Sigmoid colon (tissue), 6 donors: ENCODE measurements at regions not wholly inside any gene's neighbourhood (a gene's known extent, or its start where the extent isn't known, plus 50 kb on each side); places are given as distances from the start of the nearest gene placed in this dataset.

ENCODE experiments used
- DNase-seq: peaks from one replicate; pipeline ENCODE4 v3.0.0-alpha.2; 2019
- H3K27ac ChIP-seq, 4 donors: fragments of 200-600 bp; sonication (generic); one replicate each; pipeline ENCODE4 v1.5.1; 2016 to 2019; ENCODE audit warnings: mild to moderate bottlenecking in 1 of 4
- H3K27me3 ChIP-seq, 3 donors: fragments of 200-600 bp; sonication (generic); one replicate each; pipeline ENCODE4 v1.5.1; 2019; ENCODE audit warnings: mild to moderate bottlenecking in 1 of 3
- H3K36me3 ChIP-seq, 4 donors: fragments of 200-600 bp; sonication (generic); one replicate each; pipeline ENCODE4 v1.5.1; 2016 to 2019
- H3K4me1 ChIP-seq, 4 donors: fragments of 200-600 bp; sonication (generic); one replicate each; pipeline ENCODE4 v1.5.1; 2017 to 2019
- H3K4me3 ChIP-seq, 4 donors: fragments of 200-600 bp; sonication (generic); one replicate each; pipeline ENCODE4 v1.5.1; 2017 to 2019; ENCODE audit warnings: mild to moderate bottlenecking in 2 of 4, moderate library complexity in 1 of 4
- H3K9me3 ChIP-seq, 4 donors: fragments of 200-600 bp in 3 of 4; sonication (generic) in 3 of 4; one replicate each; pipeline versions ENCODE4 v1.5.1 to v1.6.1; 2013 to 2019
- EP300 ChIP-seq, 4 donors: sonication (generic); formaldehyde crosslinking; IDR thresholded peaks; one replicate each; pipeline ENCODE4 v1.6.1; 2017; ENCODE audit warnings: antibody characterized with exemption in 4 of 4
- POLR2A ChIP-seq, 2 donors: fragments of 450-650 bp; IDR thresholded peaks; one replicate each; pipeline ENCODE4 v1.6.1; 2016; ENCODE audit warnings: antibody characterized with exemption in 2 of 2, mild to moderate bottlenecking in 2 of 2, moderate library complexity in 2 of 2
- POLR2AphosphoS5 ChIP-seq, 4 donors: sonication (generic); formaldehyde crosslinking; IDR thresholded peaks; one replicate each; pipeline ENCODE4 v1.6.1; 2017; ENCODE audit warnings: antibody characterized with exemption in 4 of 4
- WGBS, 2 donors: extraction: QIAGEN DNeasy Blood & Tissue Kit; methylation state at CpG; one replicate each; pipeline ENCODE4 v1.1.7; 2013; 5-methylcytosine and 5-hydroxymethylcytosine counted together
- intact Hi-C: fragments of 100-400 bp; cut with DNase I; formaldehyde crosslinking; loops from one replicate; pipeline ENCODE4 v1.15.1; 2023
- TF ChIP-seq, protein P1 (sequence below), 4 experiments: fragments of 450-650 bp in 3 of 4; fragments of 200-600 bp in 1 of 4; IDR thresholded peaks; one replicate each; pipeline ENCODE4 v1.5.1; 2016 to 2019; ENCODE audit warnings: antibody characterized with exemption in 4 of 4, mild to moderate bottlenecking in 3 of 4, moderate library complexity in 2 of 4
- donor health status: healthy with polysubstance abuse.
- donor health status: healthy.

GRCh38 chr17:6343191-6343590 lies 91.7 kb downstream of the AIPL1 start:
- Histone ChIP-seq H3K36me3 (no peaks in the 10 kb centered on the region), H3K9me3 (no peaks in the 10 kb centered on the region), H3K27ac (no peak overlapping the region), H3K4me1 (no peaks in the 10 kb centered on the region), H3K27me3 (no peaks in the 10 kb centered on the region), H3K4me3 (no peak overlapping the region)
- DNase-seq = no peak
- WGBS, 2 donors = 88% methylated on average over 5 of the region's 5 CpGs
- intact Hi-C loops = no loop called here
- no peak for TF ChIP-seq POLR2A (IDR thresholded peaks at IDR 0.05)
- TF ChIP-seq POLR2AphosphoS5 (IDR thresholded peaks at IDR 0.05) = no peak
- TF ChIP-seq EP300 (IDR thresholded peaks at IDR 0.05) = no peak
- TF ChIP-seq, protein P1, sequence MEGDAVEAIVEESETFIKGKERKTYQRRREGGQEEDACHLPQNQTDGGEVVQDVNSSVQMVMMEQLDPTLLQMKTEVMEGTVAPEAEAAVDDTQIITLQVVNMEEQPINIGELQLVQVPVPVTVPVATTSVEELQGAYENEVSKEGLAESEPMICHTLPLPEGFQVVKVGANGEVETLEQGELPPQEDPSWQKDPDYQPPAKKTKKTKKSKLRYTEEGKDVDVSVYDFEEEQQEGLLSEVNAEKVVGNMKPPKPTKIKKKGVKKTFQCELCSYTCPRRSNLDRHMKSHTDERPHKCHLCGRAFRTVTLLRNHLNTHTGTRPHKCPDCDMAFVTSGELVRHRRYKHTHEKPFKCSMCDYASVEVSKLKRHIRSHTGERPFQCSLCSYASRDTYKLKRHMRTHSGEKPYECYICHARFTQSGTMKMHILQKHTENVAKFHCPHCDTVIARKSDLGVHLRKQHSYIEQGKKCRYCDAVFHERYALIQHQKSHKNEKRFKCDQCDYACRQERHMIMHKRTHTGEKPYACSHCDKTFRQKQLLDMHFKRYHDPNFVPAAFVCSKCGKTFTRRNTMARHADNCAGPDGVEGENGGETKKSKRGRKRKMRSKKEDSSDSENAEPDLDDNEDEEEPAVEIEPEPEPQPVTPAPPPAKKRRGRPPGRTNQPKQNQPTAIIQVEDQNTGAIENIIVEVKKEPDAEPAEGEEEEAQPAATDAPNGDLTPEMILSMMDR (IDR thresholded peaks at IDR 0.05) = no peak

GRCh38 chr17:6340708-6341107 lies 94.2 kb downstream of the AIPL1 start:
- TF ChIP-seq EP300 (IDR thresholded peaks at IDR 0.05) (no peak), POLR2AphosphoS5 (IDR thresholded peaks at IDR 0.05) (no peak), POLR2A (IDR thresholded peaks at IDR 0.05) (no peak)
- TF ChIP-seq, protein P1 (IDR thresholded peaks at IDR 0.05) = no peak
- intact Hi-C loops = no loop called here
- H3K9me3 ChIP-seq = no peaks in the 10 kb centered on the region
- H3K27ac ChIP-seq = no peak overlapping the region
- H3K27me3 ChIP-seq = no peaks in the 10 kb centered on the region
- H3K4me3 ChIP-seq = no peak overlapping the region
- WGBS, 2 donors = 79 to 83% methylated on average over 7 of the region's 7 CpGs
- no peaks in the 10 kb centered on the region for H3K4me1 ChIP-seq
- no peaks in the 10 kb centered on the region for H3K36me3 ChIP-seq
- no peak for DNase-seq

DNA sequence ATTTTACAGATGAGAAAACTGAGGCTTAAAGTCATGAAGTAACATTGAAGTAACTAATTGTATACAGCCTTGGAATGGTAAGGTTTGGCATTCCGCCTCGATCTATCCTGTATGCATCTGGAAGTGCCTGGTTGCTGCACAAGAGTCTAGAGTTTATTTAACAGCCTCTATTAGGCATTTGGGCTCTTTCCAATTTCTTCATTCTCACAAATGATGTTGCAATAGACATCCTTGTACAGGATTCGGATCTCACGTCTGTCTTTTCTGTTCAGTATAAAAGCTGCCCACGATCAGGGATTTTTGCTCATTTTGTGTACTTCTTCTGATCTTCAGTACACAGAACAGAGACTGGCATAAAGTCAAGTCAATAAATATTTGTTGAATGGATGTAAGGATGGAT lies 100.5 kb downstream of the AIPL1 start:
- H3K4me1 ChIP-seq = no peaks in the 10 kb centered on the region
- H3K27me3 ChIP-seq = no peaks in the 10 kb centered on the region
- no peak overlapping the region for H3K4me3 ChIP-seq
- H3K27ac ChIP-seq = no peak overlapping the region
- H3K9me3 ChIP-seq = no peaks in the 10 kb centered on the region
- TF ChIP-seq POLR2AphosphoS5 (IDR thresholded peaks at IDR 0.05) = no peak
- TF ChIP-seq, protein P1 (IDR thresholded peaks at IDR 0.05) = no peak
- no peak for TF ChIP-seq POLR2A (IDR thresholded peaks at IDR 0.05)
- TF ChIP-seq EP300 (IDR thresholded peaks at IDR 0.05) = no peak
- 75 to 80% methylated on average over 5 of the region's 5 CpGs for WGBS, 2 donors
- H3K36me3 ChIP-seq = no peaks in the 10 kb centered on the region
- DNase-seq = no peak
- intact Hi-C loops = no loop called here

DNA sequence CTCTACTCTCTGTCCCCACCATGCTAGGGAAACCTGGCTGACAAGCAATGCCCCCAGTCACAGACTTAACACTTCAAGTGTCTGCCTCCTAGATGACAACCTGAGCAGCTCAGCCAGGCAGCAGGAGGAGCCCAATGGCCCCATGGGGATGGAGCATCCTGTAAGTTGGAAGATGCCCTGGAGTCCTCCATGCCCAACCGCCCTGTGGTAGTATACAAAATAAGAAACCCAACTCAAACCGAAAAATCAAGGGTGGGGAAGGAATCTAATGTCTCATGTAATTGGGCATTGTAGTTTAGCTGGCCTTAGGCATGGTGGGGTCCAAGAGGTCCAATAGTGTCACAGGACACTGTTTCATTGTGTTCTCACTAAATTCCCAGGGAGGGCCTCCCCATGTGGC lies 104.0 kb downstream of the AIPL1 start:
- no peak overlapping the region for H3K27ac ChIP-seq
- no peak for DNase-seq
- H3K4me3 ChIP-seq = no peak overlapping the region
- WGBS, 2 donors = 94% methylated on average over 2 of the region's 2 CpGs
- TF ChIP-seq EP300 (IDR thresholded peaks at IDR 0.05) (no peak), POLR2A (IDR thresholded peaks at IDR 0.05) (no peak), POLR2AphosphoS5 (IDR thresholded peaks at IDR 0.05) (no peak)
- TF ChIP-seq, protein P1 (IDR thresholded peaks at IDR 0.05) = no peak
- H3K36me3 ChIP-seq = no peaks in the 10 kb centered on the region
- H3K9me3 ChIP-seq = no peaks in the 10 kb centered on the region
- no peaks in the 10 kb centered on the region for H3K27me3 ChIP-seq
- no peaks in the 10 kb centered on the region for H3K4me1 ChIP-seq
- intact Hi-C loops = no loop called here

GRCh38 chr17:6328279-6328678 lies 106.6 kb downstream of the AIPL1 start:
- TF ChIP-seq, protein P1 (IDR thresholded peaks at IDR 0.05) = no peak
- TF ChIP-seq POLR2A (IDR thresholded peaks at IDR 0.05) = no peak
- TF ChIP-seq EP300 (IDR thresholded peaks at IDR 0.05) = no peak
- Histone ChIP-seq H3K27ac (peak overlapping the region in 1 of 4 donors; percentile 46), H3K4me3 (no peak overlapping the region), H3K27me3 (no peaks in the 10 kb centered on the region), H3K36me3 (no peaks in the 10 kb centered on the region), H3K9me3 (no peaks in the 10 kb centered on the region), H3K4me1 (no peaks in the 10 kb centered on the region)
- no peak for DNase-seq
- intact Hi-C loops = no loop called here
- 65 to 78% methylated on average over 4 of the region's 4 CpGs for WGBS, 2 donors
